ENCODE measurements at regions not wholly inside any gene's neighbourhood (a gene's known extent, or its start where the extent isn't known, plus 50 kb on each side); places are given as distances from the start of the nearest gene placed in this dataset.

DNA sequence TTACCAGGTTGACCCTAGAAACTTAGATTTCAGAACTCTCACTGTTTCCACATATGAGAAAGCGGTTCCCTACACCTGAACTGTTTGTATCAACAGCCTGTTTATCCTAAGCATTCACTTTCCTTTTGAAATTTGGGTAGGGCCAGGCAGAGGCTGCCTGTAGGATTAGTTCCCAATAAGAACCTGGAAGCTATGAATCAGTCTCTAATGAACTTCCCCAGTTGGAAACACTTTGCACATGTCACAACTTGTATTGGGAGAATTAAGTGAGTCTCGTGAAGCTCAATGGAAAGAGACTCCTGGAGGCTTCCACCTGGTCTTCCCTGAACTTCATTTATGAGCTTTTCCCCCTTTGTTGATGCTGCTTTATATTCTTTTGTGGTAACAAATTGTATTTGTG is 486.6 kb upstream of the HS6ST1 start:
- DNase-seq = no peak

DNA sequence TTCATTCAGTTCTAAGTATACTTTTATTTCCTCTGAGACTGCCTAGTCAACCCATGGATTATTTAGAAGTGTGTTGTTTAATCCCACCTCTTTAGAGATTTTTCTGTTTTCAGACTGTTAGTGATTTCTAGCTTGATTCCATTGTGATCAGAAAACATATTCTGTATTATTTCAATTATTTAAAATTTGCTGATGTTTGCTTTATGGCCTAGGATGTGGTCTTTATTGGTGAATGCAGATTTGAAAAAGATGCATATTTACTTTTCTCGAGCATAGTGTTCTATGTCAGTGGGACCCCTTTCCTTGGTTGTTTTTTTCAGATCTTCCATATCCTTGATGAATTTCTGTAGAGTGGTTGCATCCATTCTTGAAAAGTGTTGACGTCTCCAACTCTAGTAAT is 487.2 kb upstream of the HS6ST1 start:
- DNase-seq = no peak

DNA sequence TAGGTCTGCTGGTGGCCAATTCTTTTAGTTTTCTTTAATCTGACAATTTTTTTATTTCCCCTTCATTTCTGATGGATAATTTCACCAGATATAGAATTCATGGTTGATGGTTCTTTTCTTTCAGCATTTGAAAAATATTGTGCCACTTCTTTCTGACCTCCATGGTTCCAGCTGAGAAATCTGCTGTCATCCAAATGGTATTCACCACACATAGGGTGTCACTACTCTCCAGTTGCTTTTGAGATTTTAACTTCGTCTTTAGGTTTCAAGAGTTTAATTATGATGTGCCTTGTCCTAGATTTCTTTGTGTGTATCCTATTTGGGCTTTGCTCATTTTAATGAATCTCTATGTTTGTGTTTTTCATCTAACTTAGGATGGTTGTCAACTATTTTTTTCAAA is 488.6 kb upstream of the HS6ST1 start:
- no peak for DNase-seq

DNA sequence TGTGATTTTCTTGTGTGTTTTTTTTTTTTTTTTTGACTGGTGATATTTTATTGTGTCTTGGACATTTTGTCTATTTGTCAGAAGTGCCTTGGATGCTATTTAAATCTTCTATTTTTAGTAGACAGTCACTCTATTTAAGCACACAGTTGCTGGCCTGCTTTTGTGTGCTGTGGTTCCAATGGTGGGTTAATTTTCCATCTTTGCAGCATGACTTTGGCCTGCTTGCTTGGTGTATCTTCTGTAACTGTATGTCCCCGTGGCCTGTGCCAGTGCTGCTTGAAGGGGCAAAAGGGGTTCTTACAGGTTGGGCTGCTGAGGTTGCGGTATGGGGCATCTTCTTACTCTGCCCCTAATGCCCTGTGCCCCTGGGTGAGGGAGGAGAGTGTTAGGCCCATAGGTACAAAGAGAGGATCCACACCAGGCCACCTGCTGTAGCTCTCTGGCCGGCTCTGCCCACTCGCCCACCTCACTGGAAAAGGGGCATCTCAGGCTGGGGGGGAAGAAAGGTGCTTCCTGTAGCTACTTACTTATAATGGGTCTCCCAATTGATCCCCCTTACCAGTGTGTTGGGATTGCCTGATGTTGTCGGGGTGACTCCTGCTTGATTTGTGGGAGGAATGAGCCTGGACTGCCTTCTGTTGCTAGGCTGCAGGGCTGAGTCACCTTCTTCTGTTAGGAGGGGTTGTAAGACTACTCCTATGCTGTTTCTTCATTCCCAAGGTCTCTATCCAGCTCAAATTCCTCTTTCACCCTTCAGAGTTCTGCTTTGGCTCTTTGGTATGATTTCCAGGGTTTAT is 490.0 kb upstream of the HS6ST1 start:
- no peak for DNase-seq

DNA sequence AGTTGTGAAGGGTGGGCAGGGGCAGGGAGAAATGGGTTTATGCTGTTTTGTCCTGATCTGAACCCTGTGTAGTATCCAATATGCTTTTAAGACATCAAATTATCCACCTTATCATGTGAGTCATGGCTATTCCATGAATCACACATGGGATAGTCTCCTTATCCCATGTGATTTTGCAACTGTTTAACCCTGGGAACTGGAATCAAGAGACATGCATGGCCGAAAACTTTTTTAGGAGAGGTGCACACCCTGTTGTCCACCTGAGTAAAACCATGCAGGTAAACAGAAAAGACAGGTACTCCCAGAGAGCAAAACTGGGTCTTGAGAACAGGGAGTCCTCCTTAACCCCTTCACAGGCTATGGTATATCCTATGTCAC is 490.6 kb upstream of the HS6ST1 start:
- DNase-seq = no peak

DNA sequence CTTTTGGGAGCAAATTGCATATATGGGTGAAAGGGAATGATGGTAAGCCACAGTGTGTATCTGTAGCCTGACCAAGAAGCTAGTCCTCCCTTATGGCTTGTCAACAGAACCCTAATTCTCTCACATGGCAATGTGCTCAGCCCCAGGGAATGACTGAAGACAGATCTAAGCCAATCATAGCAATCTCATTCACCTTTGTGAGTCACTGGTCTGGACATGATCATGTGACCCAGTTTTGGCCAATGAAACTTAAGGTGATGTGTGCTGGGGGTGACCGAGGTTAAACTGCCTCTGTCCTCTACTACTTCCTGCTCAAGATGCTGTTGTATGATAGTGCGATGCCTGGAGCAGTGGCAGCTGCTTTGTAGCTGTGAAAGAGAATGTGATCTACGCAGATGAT is 491.2 kb upstream of the HS6ST1 start:
- DNase-seq = no peak

DNA sequence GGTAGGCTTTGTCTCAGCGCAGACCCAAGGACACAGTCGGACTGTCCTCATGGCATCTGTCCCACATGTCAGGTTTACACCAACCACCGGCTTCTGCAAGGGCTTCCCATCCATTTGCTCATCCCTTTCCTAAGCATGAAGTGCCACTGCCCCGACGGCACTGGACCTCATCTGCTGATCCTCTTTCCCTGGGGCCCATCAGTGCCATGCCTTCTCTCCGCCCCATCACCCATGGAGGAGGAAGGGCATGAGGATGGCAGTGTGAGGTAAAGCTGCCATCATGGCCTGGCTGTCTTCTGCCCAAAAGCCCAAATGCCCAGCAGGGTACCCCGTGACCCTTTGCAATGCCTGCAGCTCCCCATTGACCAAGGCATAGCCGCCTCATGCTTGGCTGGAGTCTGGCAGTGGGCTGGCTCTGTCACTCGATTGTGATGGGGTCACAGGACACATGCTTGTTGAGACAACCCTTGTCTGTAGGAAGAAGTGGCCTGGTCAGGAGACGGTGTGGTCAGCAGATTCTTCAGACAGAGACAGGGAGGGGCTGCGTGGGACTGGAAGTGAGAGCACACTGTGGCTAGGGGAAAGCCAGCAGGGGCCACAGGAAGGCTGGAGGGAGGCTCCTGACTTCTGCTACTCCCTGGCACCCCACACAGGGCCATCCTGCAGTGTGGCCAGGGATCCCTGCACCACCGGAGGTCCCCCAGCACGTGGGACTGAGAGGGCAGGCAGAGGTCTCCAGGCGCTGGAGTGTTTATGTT is 493.7 kb upstream of the HS6ST1 start:
- no peak for DNase-seq

DNA sequence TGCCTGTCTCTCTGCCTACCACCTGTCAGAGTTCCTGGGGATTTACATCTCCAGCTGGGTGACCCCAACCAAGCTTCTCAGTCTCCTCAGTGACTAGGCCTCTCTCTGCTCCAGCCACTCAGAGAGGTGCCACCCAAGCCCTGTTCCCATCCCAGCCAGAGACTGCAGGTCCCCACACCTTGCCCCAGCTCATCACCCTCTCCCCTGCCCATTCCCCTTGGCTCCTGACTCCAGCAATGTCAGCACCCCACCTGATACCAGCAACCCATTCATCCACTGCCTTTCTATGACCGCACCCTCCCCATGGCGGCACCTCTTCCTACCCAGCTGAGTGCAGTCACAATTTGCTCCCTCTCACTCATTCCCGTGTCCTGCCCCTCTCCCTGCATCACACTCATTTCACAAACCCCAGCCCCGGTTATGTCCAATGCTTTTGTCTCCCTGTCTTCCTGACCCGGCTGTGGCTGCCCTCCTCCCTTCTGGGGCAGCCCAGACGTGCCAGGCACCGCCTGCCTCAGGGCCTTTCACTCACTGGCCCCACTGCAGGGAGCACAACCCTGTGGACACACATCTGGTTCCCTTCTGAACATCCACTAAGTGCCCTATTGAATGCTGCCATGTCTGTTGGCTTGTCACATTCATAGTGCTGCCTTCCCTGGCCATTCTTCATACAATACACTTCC is 494.8 kb upstream of the HS6ST1 start:
- no peak for DNase-seq

DNA sequence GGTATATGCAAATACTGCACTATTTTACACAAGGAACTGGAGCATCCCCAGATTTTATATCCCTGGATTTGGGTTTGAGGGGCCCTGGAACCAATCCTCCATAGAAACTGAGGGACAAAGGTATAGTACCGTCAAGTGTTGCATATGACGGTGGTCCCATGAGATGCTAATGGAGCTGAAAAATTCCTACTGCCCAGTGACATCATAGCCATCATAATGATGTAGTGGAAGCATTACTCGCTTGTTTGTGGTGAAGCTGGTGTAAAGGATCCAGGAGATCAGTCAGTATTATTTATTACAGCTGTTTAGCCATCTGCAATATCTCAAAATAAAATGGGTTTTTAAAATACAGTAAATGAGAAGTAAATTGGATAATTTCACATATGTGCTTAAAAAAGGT is 496.6 kb upstream of the HS6ST1 start:
- no peak for DNase-seq

DNA sequence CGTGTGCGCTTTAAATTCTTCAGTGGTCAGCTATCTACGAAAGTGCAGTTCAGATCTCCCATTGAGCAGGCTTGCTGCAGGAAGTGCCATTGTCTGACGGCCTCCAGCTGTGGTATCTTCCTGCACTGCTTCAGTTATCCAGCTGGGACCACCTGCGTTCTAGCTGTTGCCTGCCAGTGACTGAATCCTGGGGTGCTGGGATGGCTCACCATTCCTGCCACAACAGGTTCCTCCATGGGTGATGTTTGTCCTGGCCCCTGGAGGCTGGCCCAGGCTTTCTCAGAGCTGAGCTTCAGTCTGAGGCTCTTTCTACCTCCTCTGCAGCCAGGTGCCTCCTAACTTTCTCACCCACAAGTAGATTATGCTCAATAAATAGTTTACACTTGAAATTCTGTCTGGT is 498.5 kb upstream of the HS6ST1 start:
- no peak for DNase-seq

DNA sequence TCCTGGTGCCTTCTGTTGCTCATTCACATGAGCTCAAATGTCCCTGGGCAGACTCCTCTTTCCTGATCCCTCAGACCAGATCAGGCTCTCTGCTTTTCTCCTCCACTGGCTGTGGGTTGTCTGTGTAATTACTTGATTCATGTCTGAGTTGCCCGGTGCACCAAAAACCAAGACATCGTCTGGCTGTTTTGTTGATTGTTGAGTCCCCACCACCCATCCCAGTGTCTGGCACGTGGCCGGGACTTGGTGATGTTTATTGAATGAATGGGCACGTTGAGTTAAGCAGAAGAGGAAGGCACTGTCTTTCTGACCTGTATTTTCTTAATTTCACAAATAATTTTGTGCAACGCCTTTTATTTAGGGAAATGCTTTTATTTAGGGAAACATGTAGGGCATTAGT is 499.1 kb upstream of the HS6ST1 start:
- no peak for DNase-seq

DNA sequence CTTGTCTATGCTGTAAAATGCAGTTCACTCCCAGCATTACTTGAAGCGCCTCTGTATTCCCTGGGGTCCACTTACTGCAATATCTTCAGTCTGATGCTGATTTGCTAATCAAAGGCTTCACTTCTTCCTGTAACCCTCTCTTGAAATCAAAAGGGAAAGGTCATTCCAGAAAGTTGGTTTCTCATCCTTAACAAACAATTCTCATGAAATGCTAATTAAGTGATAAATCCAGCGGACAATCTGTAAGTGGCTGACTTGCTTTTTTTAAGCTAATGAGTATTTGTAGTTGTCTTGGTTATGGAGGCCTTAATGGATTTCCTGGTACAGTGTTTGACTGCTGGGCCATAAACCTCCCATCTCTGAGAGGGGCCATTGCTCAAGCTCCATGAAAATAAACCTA is 499.6 kb upstream of the HS6ST1 start:
- DNase-seq = no peak

DNA sequence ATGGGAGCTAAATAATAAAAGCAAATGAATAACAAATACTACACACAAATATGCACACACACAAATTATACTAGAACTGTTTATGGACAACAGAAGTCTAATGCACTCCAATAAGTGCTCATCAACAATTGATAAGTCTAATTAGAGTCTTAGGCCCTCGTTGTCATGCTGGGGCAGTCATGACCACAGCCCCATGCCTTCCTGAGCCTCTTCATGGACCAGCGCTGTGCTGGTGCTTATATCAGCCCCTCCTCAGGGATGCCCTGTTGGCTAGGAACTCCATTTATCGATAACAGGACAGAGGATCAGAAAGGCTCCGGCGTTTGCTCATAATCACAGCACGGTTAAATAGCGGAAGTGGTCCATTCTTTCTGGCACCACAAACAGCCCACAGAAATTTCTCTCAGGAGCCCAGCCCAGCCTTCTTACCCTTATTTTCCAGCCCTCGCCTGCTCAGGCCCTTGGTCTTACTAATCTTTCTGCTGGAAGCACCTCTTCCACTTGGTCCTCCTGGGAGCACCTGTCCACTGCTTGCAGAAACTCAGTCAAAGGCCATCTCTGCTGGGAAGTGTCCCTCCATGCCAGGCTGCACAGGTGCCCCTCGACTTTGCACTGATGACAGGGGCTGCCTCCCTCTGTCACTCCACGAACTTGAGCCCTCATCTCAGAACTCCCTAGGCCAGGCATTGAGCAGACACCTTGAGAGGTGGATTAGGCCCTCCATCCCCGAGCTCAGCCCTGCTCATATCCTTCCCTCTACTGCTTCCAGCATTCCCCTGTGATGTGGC is 500.2 kb upstream of the HS6ST1 start:
- no peak for DNase-seq

DNA sequence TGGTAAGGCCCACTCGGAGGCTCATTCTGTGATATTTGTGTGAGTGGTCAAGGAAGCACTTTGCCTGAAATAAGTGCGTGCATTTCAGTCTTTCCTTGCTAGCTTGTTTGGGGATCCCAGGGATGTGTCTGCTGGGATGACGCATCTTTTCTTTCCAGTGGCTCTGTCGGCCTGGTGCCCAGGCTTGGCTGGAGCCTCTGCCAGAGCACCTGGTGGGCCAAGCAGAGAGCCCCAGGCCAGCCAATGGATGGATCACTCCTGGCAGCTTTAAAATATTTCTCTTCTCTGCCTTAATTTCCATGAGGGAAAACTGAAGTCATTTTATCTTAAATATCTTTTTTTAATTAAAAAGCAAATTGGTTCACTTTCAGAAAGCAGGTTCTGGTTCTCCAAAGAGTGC is 501.8 kb upstream of the HS6ST1 start:
- no peak for DNase-seq

DNA sequence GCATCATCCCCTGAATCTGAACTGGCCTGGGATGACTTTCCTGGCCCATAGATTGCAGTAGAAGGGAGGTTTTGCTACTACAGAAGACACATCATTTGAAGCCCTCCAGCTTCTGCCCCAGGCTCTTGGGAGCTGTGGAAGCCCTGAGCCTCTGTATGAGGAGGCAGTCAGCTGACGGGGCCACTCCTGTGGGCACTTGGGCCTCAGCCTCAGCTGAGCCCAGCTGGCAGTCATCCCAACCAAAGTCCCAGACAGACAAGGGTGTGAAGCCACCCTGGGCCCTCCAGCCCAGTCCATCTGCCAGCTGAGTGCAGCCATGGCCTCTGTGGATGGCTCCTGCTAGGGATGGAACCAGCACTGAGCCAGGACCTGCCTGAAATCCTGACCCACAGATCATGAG is 502.3 kb upstream of the HS6ST1 start:
- no peak for DNase-seq

DNA sequence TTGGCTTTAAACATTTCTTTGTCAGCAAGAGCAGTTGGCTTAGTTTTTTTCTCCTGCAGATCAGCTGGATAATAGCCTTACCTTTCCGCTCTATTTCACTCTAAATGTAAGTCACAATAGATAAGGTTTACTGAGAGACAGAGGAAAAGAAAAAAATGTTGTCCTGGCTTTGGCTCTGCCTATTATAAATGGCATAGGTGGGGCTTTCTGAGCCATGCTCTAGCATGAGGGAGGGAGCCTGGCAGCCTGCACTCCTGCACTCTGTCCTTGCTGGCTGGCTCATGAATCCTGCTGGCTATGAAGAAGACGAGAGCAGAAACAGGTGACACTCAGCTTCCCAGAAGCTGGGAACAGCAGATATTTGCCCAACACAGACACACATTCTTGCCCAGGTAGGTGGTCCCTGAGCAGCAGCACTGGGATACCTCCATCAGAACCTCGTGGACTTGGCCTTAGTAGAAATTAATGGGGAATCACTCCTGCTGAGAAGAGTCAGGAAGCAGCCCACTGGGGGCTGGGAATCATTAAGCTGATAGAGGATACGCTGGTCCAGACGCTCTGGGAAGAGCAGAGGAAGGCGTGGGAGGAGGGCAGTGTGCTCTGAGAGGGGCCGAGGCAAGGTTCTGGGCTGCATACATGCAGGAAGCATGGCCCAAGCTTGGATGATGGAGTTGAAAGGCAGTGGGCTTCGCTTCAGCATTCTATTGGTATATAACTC is 514.4 kb upstream of the HS6ST1 start:
- no peak for DNase-seq

DNA sequence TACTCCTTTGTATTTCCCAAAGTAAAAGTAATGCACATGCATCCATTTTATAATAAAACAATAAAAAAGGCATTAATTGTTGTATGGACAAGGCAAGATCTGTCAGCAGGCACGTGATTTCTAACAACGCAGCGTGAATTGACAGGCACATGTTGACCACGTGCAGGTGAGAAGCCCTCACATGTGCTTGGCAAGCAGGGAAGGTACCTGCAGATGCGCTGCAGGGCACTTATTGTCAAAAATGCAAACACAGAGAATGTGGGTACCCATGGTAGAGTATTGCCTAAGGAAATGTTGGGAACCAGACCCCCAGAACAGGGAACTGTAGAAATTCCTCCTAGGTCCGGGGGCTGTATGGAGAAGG is 515.0 kb upstream of the HS6ST1 start:
- no peak for DNase-seq

DNA sequence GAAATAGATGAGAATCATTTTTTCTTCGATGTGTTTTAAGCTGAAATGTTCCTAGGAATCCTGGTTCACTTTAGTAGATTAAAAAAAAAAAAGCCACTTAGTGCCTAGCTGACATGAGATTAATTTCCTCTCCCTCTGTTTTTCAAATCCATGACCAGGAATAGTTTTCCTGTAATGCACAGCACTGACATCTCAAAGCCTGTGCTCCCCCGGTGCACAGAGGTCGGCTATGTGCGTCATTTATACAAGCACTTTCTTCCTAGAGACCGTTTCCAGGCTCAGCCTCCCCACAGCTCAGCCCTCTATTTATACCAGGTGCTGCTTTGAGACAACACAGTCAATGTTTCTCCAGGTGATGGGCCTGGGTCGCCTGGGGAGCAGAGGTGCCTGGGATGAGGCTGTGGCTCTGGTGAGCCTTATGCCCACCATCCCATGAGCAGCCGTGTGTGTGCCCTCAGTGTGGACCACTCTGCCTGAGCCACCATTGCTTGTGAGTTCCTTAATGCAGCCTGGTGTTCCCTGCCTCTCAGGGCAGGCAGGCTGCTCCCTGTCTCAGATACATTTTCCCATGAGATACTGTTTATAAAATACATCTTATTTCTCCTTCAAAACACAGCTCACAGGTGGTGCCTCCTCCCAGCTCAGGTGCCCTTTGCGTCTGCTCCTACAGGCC is 515.7 kb upstream of the HS6ST1 start:
- DNase-seq = no peak

DNA sequence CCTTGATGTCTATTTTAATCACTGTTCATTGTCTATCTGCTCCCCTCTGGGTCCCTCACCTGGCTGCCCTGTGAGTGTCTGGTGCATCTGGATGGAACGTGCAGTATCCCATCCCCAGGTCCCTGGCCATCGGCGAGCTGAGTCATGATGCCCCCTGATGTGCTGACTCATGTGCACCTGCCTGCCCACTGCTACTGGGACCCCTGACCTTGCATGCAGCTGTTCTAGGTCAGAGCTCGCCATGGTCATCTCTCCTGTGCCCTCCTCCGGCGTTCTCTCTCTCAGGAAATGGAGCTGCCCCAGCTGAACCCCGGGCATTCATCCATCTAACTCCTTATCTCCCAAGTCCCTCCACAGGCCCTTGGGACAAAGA is 516.2 kb upstream of the HS6ST1 start:
- DNase-seq = no peak

DNA sequence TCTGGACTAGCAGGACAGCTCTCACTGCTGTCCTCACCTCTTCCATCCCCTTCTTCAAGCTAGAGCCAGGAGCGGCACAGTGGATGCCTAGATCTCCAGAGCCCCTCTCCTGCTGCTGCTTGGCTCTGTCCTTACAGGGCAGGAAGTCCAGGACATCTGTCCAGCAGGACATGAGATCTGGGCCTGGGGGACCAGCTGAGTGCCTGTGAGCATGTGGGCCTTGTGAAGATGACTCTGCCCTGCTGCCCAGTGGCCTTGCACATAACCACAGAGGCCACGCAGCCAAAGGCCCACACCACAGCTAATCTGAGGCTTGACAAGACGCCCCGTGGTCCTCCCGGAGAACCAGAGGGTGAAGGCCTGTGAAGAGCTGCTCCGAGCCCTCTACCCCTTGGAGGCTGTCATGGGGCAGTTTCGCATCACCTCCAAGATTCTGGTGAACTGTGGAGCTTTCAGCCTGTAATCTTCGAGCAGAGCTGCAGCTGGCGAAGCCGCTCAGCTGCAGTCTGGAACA is 516.7 kb upstream of the HS6ST1 start:
- no peak for DNase-seq

DNA sequence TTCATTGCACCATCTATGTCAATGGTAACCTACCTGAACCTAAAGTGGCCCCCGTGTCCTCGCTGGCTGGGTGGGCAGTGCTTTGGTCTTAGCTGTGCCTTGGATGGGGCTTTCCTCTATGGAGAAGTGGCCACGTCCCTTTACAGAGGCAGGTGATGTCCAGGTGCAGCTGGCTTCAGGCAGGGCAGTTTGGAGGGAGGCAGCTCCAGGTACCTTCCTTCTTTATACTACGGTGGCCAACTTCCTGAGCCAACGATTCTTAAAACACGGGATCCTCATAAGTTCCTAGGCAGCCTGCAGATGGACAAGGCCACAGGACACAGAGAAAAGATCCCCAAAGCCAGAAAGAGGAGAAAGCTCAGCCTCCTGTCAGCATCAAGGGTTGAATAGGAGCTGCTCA is 517.3 kb upstream of the HS6ST1 start:
- DNase-seq = no peak

DNA sequence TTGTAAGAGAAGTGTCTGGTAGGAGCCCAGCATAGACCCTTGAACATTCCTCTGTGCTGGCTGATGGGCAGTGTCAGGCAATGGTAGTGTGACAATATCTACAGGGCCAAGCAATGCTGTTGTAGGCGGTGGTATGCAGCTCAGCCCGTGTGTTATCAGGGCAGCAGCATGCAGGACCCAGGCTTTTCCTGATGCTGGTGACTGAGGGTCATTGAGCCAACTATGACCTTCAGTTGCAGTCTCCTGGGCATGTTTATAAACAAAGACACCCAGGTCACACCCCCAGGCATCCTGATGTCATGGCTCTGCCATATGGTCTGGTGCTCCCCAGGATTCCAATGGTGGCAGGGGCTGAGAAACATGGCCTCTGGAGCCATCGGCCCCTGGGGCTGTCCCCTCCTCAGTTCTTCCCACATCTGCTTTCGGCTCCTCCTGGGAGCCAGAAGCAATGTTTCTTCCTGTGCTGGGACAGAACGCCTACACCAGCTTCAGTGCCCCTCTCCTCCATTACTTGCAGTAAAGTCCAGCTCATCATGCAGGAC is 518.0 kb upstream of the HS6ST1 start:
- DNase-seq = no peak

Data from activated CD4-positive, CD25-positive, alpha-beta regulatory T cell treated with anti-CD3 and anti-CD28 coated beads, Interleukin-2, amount 50 U/mL, for 72 hours (primary cell).